H9 (cell line): ENCODE measurements at regions not wholly inside any gene's neighbourhood (a gene's known extent, or its start where the extent isn't known, plus 50 kb on each side); places are given as distances from the start of the nearest gene placed in this dataset.

Experiments
- DNase-seq: peaks from one replicate; pipeline ENCODE4 v3.0.0-alpha.2; 2017
- H2AFZ ChIP-seq: one replicate; pipeline ENCODE4 v1.6.1; 2013; ENCODE audit warnings: mild to moderate bottlenecking, low read length, control low read depth, moderate library complexity
- H2AK5ac ChIP-seq: 2 replicates; pipeline ENCODE4 v1.6.1; 2013; ENCODE audit warnings: low read length, control low read depth, mixed read lengths; ENCODE audit not compliant: insufficient read length
- H2BK120ac ChIP-seq: one replicate; pipeline ENCODE4 v1.6.1; 2013; ENCODE audit warnings: low read depth, mild to moderate bottlenecking, low read length, control low read depth, inconsistent platforms; ENCODE audit not compliant: poor library complexity, severe bottlenecking
- H2BK12ac ChIP-seq: 2 replicates; pipeline ENCODE4 v1.6.1; 2013; ENCODE audit warnings: low read length, control low read depth, mixed read lengths, low read depth; ENCODE audit not compliant: insufficient read length
- H2BK15ac ChIP-seq: 2 replicates; pipeline ENCODE4 v1.6.1; 2013; ENCODE audit warnings: low read depth, low read length, control low read depth
- H2BK20ac ChIP-seq: one replicate; pipeline ENCODE4 v1.6.1; 2013; ENCODE audit warnings: low read depth, mild to moderate bottlenecking, low read length, control low read depth, inconsistent platforms; ENCODE audit not compliant: poor library complexity, severe bottlenecking
- H2BK5ac ChIP-seq: 2 replicates; pipeline ENCODE4 v1.6.1; 2013; ENCODE audit warnings: low read length, control low read depth, mixed read lengths; ENCODE audit not compliant: insufficient read length
- H3K14ac ChIP-seq: 2 replicates; pipeline ENCODE4 v1.6.1; 2013; ENCODE audit warnings: low read length, control low read depth; ENCODE audit not compliant: insufficient read depth
- H3K18ac ChIP-seq: 2 replicates; pipeline ENCODE4 v1.6.1; 2013; ENCODE audit warnings: low read depth, mild to moderate bottlenecking, mixed read lengths, low read length, control low read depth; ENCODE audit not compliant: insufficient read length
- H3K23ac ChIP-seq: 2 replicates; pipeline ENCODE4 v1.6.1; 2013; ENCODE audit warnings: low read length, control low read depth, mixed read lengths, low read depth; ENCODE audit not compliant: insufficient read length
- H3K23me2 ChIP-seq: 2 replicates; pipeline ENCODE4 v1.6.1; 2013; ENCODE audit warnings: low read depth, mild to moderate bottlenecking, mixed read lengths, low read length, control low read depth; ENCODE audit not compliant: insufficient read length, poor library complexity, severe bottlenecking
- H3K27ac ChIP-seq: 2 replicates; pipeline ENCODE4 v1.5.1; 2013; ENCODE audit warnings: low read length, control low read depth, mixed read lengths, low read depth; ENCODE audit not compliant: insufficient read length
- H3K27me3 ChIP-seq: 2 replicates; pipeline ENCODE4 v1.6.1; 2013; ENCODE audit warnings: low read length, control low read depth, inconsistent platforms; ENCODE audit not compliant: insufficient read depth
- H3K4ac ChIP-seq: 2 replicates; pipeline ENCODE4 v1.6.1; 2013; ENCODE audit warnings: low read depth, mild to moderate bottlenecking, control low read depth, inconsistent platforms, low read length, moderate library complexity
- H3K4me1 ChIP-seq: 2 replicates; pipeline ENCODE4 v1.6.1; 2013; ENCODE audit warnings: low read length, control low read depth, inconsistent platforms; ENCODE audit not compliant: insufficient read depth
- H3K4me2 ChIP-seq: 2 replicates; pipeline ENCODE4 v1.6.1; 2013; ENCODE audit warnings: low read length, control low read depth, mixed read lengths; ENCODE audit not compliant: insufficient read length, insufficient read depth
- H3K56ac ChIP-seq: 2 replicates; pipeline ENCODE4 v1.6.1; 2013; ENCODE audit warnings: low read depth, mild to moderate bottlenecking, mixed read lengths, low read length, control low read depth; ENCODE audit not compliant: insufficient read length
- H3K79me1 ChIP-seq: 2 replicates; pipeline ENCODE4 v1.6.1; 2013; ENCODE audit warnings: low read depth, mild to moderate bottlenecking, moderate library complexity, low read length, control low read depth, inconsistent platforms; ENCODE audit not compliant: insufficient read depth, poor library complexity, severe bottlenecking
- H3K79me2 ChIP-seq: 2 replicates; pipeline ENCODE4 v1.6.1; 2013; ENCODE audit warnings: low read length, control low read depth, inconsistent platforms; ENCODE audit not compliant: insufficient read depth
- H3K9ac ChIP-seq: 2 replicates; pipeline ENCODE4 v1.6.1; 2013; ENCODE audit warnings: low read length, control low read depth, mixed read lengths; ENCODE audit not compliant: insufficient read length; ENCODE audit errors: extremely low read depth
- H3K9me3 ChIP-seq: one replicate; pipeline ENCODE4 v1.6.1; 2013; ENCODE audit warnings: low read depth, low read length, inconsistent platforms; ENCODE audit not compliant: control insufficient read depth
- H3T11ph ChIP-seq: one replicate; pipeline ENCODE4 v1.6.1; 2013; ENCODE audit warnings: mild to moderate bottlenecking, low read length, control low read depth, inconsistent platforms
- H4K20me1 ChIP-seq: one replicate; pipeline ENCODE4 v1.6.1; 2013; ENCODE audit not compliant: control insufficient read depth, insufficient read length, insufficient read depth
- H4K5ac ChIP-seq: 2 replicates; pipeline ENCODE4 v1.6.1; 2013; ENCODE audit warnings: low read depth, mild to moderate bottlenecking, mixed read lengths, low read length, control low read depth; ENCODE audit not compliant: insufficient read length
- H4K8ac ChIP-seq: replicated peaks from 2 replicates; pipeline ENCODE4 v1.6.1; 2013; ENCODE audit warnings: low read length, control low read depth, mixed read lengths, low read depth; ENCODE audit not compliant: insufficient read length
- H4K91ac ChIP-seq: 2 replicates; pipeline ENCODE4 v1.6.1; 2013; ENCODE audit warnings: low read depth, mild to moderate bottlenecking, moderate library complexity, mixed read lengths, low read length, control low read depth; ENCODE audit not compliant: insufficient read length
- H3K27ac Mint-ChIP-seq, 3 experiments: 2 replicates in 2 of 3; 3 replicates in 1 of 3; pipeline ENCODE4 v1.8.0; 2020 to 2021; ENCODE audit warnings: mixed read lengths in 3 of 3, mild to moderate bottlenecking in 1 of 3, moderate library complexity in 1 of 3
- H3K27me3 Mint-ChIP-seq: 2 replicates; pipeline ENCODE4 v1.8.0; 2021; ENCODE audit warnings: low read depth, mild to moderate bottlenecking, moderate library complexity, mixed read lengths
- H3K36me3 Mint-ChIP-seq, 3 experiments: 2 replicates in 2 of 3; 3 replicates in 1 of 3; pipeline ENCODE4 v1.8.0; 2020 to 2021; ENCODE audit warnings: low read depth in 3 of 3, mixed read lengths in 3 of 3; ENCODE audit not compliant: insufficient read depth in 1 of 3
- H3K4me1 Mint-ChIP-seq, 2 experiments: 2 replicates each; pipeline ENCODE4 v1.8.0; 2020; ENCODE audit warnings: mixed read lengths in 2 of 2
- H3K4me3 Mint-ChIP-seq, 2 experiments: 2 replicates in 1 of 2; 3 replicates in 1 of 2; pipeline ENCODE4 v1.8.0; 2020 to 2021; ENCODE audit warnings: mild to moderate bottlenecking in 2 of 2, mixed read lengths in 2 of 2, moderate library complexity in 1 of 2
- H3K9me3 Mint-ChIP-seq, 2 experiments: 2 replicates in 1 of 2; 3 replicates in 1 of 2; pipeline ENCODE4 v1.8.0; 2020; ENCODE audit warnings: mild to moderate bottlenecking in 2 of 2, mixed read lengths in 2 of 2, moderate library complexity in 1 of 2
- WGBS: extraction: QIAGEN DNeasy Blood & Tissue Kit; methylation state at CpG from one replicate; pipeline ENCODE4 v1.1.7; 2013; ENCODE audit warnings: missing lambda C conversion rate, low lambda C conversion rate, mixed read lengths; ENCODE audit not compliant: insufficient read length; ENCODE audit errors: extremely low coverage; 5-methylcytosine and 5-hydroxymethylcytosine counted together
- TF ChIP-seq, protein P1 (sequence below): fragments of 200-600 bp; sonication (generic); conservative IDR thresholded peaks from 3 replicates; pipeline ENCODE4 v1.8.0; 2021; ENCODE audit warnings: antibody characterized with exemption, mild to moderate bottlenecking

DNA sequence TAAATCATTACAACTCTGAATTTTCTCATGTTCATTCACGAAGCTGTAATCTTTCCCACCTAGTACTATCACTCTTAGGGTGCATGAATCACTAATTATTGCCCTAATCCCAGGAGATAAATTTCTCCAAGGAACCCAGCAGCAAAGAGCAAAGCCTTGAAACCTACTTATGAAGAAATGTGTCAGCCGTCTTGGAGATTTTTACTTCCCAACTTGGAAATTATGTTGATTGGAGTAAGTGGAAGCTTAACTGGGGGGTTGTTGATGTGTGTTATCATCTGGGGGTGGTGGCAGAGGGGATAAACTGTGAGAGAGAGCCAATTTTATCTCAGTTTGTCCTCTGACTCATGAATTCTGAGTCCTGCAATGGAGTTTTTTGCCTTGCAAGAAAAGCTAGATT is 440.5 kb upstream of the WWC1 start:
- Histone ChIP-seq H3K23ac (no peak overlapping the region), H3K4ac (no peak overlapping the region), H3K4me1 (no peaks in the 10 kb centered on the region; the same call in 1 of the 2 replicates), H4K5ac (no peak overlapping the region), H2AFZ (no peak overlapping the region), H2AK5ac (no peak overlapping the region), H2BK20ac (no peak overlapping the region), H3K14ac (no peak overlapping the region), H3K4me2 (no peak overlapping the region), H2BK5ac (no peak overlapping the region), H4K20me1 (no peaks in the 10 kb centered on the region), H2BK15ac (no peak overlapping the region), H3K9ac (no peak overlapping the region), H3K18ac (no peak overlapping the region), H3K27me3 (no peaks in the 10 kb centered on the region), H3K56ac (no peak overlapping the region), H3T11ph (no peak overlapping the region), H2BK120ac (no peak overlapping the region), H3K79me2 (no peaks in the 10 kb centered on the region), H3K9me3 (no peaks in the 10 kb centered on the region), H4K8ac (no peak overlapping the region), H3K79me1 (no peaks in the 10 kb centered on the region), H4K91ac (no peak overlapping the region), H3K27ac (no peak overlapping the region), H3K23me2 (no peaks in the 10 kb centered on the region), H2BK12ac (no peak overlapping the region)
- no CpG with 5 or more reads among the region's 2 CpGs for WGBS
- DNase-seq: no peak
- Mint-ChIP-seq H3K27me3 (no peaks in the 10 kb centered on the region), H3K27ac (no peak overlapping the region), H3K4me1 (peaks cover under 1 to 3% of the 10 kb centered on the region in 2 experiments), H3K36me3 (no peaks in the 10 kb centered on the region), H3K4me3 (no peak overlapping the region), H3K9me3 (no peaks in the 10 kb centered on the region)
- TF ChIP-seq, protein P1, sequence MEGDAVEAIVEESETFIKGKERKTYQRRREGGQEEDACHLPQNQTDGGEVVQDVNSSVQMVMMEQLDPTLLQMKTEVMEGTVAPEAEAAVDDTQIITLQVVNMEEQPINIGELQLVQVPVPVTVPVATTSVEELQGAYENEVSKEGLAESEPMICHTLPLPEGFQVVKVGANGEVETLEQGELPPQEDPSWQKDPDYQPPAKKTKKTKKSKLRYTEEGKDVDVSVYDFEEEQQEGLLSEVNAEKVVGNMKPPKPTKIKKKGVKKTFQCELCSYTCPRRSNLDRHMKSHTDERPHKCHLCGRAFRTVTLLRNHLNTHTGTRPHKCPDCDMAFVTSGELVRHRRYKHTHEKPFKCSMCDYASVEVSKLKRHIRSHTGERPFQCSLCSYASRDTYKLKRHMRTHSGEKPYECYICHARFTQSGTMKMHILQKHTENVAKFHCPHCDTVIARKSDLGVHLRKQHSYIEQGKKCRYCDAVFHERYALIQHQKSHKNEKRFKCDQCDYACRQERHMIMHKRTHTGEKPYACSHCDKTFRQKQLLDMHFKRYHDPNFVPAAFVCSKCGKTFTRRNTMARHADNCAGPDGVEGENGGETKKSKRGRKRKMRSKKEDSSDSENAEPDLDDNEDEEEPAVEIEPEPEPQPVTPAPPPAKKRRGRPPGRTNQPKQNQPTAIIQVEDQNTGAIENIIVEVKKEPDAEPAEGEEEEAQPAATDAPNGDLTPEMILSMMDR: no peak
